Left colon (tissue), 2 donors: ENCODE measurements at regions not wholly inside any gene's neighbourhood (a gene's known extent, or its start where the extent isn't known, plus 50 kb on each side); places are given as distances from the start of the nearest gene placed in this dataset.

ENCODE experiments used
- ATAC-seq: fragments of 200-7000 bp; cut with Tn5 transposase; one replicate; pipeline ENCODE4 v1.9.1; 2020; ENCODE audit warnings: mild to moderate bottlenecking, moderate library complexity
- DNase-seq, 2 donors: peaks; one replicate each; pipeline ENCODE4 v3.0.0-alpha.2; 2020
- intact Hi-C, 2 donors: fragments of 100-400 bp; cut with DNase I in 1 of 2; cut with micrococcal nuclease in 1 of 2; formaldehyde crosslinking; loops; one replicate each; pipeline versions ENCODE4 v1.11.2 to v1.14.0; 2022; cut with DNase I, micrococcal nuclease
- microRNA-seq, 2 donors: library from miRNA; unstranded; fragments of <30 nt; microRNA quantifications; one replicate each; pipeline versions ENCODE4 v1.1.0 to v1.2.0, GENCODE V29; 2020
- donor health status: DM: no; HTN: no; CAD: no.
- donor health status: DM: yes; HTN: yes; CAD: no.

DNA sequence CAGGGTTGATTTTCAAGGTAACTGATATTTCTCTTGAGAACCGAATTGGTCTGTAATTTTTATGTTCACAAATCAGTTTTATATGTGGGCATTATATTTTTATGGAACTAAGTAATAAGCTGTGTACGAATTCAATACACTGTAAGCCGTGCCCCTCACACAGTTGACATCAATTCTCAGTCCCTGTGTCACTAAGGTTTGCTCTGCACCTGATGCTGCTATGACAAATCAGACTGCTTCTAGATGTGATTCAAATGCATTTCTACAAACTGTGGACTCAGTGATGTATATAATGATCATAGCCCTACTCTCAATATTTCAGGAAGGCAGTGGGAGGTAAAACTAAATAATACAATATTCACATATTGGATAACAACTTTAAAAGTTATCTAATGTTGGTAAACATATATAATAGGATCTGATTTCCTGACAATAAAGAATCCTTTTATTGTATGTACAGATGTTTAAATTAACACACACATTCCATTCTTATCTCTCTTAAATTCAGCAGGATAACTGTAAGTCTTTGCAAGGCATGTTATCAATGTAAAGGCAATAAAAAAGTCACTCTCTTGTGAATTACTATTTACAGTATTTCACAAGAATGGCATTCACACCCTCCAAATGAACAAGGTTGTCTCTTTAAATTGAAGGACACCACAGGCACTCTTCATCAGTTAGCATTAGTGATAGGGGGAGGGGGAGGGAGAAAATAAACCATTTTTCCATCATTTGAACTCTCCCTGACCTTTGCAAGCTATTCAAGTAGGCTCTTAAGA lies 87.2 kb upstream of the SOX5 start:
- intact Hi-C loops = no loop called here
- ATAC-seq (no peak), DNase-seq (no peak)

DNA sequence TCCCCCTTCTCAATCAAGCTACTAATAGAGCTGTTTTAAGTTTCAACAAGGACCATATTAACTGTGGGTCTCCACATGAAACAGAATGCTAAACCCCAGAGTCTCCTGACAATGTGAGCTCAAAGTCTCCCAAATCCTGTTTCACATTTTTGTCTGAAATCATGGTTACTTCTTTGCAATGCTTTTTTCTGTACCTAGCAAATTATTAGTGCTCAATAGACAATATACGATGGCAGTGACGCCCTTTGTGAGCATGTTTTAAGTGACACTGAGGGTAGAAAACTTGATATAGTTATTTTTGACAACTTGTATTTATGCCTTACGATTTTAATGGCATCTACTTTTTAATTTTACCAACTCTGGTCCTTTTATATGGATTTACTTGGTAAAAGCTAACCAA lies 85.4 kb upstream of the SOX5 start:
- DNase-seq (no peak), ATAC-seq (no peak)
- intact Hi-C loops = no loop called here

DNA sequence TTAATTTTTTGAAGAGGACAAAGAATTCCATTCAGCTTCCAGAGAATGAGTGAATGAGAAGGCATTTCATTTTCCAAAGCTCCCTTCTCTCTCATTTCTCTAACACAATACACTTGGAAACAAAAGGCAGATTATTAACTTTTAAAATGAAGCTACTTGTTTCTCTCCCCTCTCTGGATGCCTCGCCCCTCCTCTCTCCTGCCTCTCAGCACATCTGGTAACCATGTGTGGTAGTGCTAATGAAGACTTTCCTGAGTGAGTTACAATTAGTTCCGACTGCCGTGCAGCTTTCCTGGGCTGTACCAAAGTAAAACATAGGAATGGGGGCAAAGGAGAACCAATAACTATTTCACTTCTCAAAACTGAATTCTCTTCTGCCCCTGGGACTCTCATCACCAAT lies 84.7 kb upstream of the SOX5 start:
- intact Hi-C loops = no loop called here
- ATAC-seq (no peak), DNase-seq (no peak)

DNA sequence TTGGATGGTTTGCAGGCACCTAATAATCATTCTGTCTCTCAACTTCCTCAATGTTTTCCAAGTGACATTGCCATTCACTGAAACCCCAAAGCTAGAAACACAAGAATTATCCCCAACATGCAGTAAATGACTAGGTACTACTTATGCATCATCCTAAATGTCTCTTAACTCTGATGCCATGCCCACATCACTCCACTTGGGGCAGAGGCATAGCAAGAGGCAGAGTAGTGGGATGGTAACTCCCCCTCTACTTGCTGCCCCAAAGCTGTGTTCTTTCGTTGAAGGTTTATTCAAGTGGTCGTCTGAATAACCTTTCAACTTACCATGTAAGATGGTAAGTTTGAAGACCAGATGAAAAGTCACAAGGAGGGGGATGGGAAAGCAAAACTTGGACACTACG lies 77.9 kb upstream of the SOX5 start:
- DNase-seq (no peak), ATAC-seq (no peak)
- intact Hi-C loops = no loop called here

DNA sequence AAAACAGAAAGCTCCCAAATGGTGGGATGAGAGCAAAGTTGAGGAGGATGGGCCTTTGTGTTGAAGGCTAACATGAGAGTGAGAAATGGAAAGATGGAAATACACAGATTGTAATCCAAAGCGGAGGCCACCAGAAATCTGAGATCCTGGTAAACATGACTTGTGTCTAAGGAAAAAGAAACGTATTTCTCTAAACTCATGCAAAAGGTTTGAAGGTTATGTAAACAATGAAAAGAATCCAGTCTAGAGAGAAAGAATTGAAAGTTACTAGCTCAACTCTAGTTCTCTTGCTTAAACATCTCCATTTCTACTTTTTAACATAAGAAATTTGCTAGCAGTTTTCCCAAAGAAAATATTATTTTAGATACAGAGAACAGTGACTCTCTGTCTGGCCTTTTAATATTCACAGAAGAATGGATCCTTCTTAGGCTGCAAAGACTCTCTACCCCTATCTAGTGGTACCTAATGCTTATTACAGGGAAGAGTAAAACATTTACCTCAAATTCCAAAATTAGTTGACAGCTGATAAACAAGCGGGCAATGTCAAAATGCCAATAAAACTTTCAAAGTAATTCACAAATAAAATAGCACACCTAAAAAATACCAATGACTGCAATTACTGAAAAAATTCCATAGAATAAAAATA lies 75.8 kb upstream of the SOX5 start:
- intact Hi-C loops = no loop called here
- no peak for DNase-seq
- no peak for ATAC-seq

DNA sequence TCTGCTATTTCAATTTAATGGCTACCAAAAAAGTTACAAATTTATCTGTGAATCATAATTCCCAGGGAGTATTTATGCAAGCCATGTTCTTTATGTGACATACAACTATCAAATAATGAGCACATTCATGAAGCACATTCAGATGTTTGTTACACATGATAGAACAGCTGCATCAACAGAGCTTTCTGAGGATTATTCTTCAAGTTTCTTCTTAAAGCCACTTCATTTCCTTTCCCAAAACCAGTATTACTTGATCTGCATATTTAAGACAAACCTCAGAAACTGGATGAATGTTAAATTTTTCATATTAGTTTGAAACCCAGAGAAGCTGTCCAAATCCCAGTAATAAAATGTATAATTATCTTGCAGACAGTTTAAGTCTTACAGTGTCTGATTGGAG lies 73.6 kb upstream of the SOX5 start:
- ATAC-seq (no peak), DNase-seq (no peak)
- intact Hi-C loops = no loop called here

DNA sequence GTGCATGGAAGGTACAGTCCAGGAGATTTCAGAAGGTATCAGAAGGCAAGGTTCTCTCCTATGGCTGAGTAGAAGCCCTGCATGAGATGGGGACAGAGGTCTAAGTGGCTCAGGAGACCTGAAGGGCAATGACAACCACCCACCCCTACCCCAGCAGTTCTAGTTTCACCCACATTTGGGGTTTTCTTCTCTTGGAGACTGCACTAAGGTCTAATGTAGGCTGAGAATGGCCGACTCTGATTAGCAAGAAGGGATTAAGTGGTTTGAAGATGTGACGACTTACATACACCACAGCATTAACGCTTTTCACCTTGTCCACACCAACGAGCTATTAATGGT lies 71.7 kb upstream of the SOX5 start:
- DNase-seq = no peak
- ATAC-seq = no peak
- intact Hi-C loops = no loop called here

DNA sequence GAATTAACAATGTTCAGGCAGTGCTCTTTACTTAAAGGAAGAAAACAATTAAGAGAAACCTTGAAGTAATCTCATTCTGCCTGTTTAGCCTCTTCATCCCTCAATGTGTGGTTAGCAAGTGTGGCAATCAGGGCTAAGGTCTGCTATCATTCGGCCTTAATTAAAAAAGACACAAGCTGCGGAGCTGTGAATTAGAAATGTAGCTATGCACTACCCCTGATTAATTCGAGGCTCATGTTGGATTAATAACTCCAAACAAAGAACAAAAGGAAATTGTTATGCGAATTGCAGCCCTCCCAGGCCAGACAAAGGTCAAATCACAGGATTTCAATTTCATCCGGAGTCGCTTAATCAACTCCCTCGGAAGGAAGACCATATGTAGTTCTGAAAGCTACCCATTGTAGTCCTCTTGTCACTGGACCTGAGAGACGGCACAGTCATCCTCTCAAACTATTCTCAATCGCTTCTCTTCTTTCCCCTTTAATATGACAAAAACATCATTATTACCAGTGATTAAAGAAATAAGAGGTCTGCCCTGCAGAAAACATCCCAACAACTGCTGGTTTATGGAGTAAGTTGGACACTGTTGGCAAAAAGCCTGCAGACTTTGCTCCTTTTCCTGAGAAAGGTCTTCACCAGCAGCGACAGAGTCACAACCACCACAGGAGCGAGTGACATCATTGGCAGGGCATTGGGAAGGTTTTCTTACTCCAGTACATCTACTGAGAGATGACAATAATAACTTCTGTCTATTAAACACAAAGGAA lies 71.1 kb upstream of the SOX5 start:
- no peak for ATAC-seq
- DNase-seq = no peak
- intact Hi-C loops = no loop called here

DNA sequence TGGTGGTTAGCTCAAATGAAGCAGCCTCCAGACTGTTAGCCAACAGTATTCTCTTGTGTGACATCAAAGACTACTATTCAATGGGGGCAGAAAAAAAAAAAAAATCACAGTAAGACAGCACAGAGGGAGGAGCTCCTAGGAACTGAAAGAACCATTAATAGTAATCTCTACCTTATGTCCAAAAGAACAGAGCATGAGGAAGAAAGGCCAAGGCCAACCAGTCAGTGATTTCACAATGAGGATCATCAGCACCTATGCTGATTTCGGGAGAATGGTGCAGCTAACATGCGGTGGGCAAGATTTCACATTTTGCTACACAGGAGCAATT lies 66.3 kb upstream of the SOX5 start:
- no peak for ATAC-seq
- intact Hi-C loops = no loop called here

DNA sequence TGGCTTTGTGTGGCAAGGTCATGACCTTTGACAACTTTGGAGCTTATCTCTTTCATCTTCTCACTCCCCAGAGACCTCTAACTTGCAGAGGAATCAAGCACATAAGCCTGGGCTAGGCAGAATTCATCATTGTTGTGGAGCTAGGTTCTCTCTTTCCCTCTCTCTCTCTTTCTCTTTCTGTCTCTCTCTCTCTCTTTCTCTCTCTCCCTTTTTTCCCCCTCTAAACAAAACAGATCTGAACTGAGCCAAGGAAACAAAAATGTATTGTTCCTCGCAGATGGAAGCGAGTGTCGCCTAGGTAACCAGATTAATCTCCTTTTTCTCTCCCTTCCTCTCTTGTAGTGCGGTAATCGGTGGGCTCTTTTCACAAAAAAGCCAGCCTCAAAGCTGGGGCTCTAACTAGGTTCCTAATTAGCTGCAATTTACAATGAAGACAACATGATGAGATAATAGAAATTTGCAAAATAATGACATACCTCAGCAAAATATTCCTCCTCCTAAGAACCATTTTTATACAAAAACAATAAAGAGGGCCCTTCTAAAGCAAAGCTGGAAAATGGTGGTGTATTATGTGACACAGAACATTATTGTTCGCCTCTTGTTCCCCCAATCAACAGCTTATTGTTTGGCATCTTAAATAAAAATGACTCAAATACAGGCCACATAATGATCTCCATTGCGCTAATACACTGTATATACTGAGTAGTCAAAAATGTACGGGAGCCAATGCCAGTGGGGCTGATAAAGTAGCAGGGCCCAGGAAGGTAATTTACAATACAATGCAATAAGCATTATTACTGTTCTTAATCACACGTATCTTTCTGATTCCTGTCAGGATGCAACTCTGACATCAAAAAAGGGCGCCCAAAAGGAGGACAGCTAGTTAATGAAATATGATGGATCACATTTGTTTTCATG lies 65.7 kb upstream of the SOX5 start:
- intact Hi-C loops = no loop called here
- ATAC-seq = no peak
- no peak for DNase-seq

More for the DNA sequence above, 66.3 kb upstream of the SOX5 start:
- no peak for DNase-seq

DNA sequence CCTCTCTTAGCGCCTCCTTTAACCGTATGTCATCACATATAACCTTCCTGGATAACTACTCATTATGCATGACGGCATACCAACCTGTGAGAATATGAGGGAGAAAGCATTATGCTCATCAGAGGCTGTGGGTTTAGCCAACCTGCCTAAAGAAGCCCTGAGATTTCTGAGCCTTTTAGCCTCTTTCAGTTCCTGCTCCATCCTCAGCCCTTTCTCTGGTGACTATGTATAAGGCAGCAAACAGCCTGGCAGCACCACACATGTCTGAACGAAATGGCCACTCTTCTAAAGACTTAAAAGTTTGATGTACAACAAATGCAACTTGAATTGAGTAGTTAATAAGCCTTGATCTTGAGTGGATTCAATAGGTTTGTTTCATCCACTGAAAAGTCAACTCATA lies 64.8 kb upstream of the SOX5 start:
- intact Hi-C loops = no loop called here
- no peak for ATAC-seq
- DNase-seq = no peak

DNA sequence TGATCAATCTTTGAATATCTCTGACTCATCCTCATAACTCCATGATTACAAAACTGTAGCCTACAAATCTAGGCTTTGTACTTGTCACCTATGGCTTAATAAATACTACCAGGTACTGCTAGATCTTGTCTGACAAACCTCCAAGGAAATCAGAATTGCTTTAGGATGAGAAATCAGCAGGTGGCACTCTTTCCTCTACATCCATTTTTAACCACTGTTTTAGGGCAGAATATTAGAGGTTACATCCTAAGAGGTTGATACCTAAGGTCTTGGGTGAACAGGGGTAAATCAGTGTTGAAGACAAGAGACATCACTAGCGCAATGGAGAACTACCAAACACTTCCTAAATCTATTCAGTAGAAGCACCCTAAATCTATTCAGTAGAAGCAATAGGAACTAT lies 63.1 kb upstream of the SOX5 start:
- intact Hi-C loops = no loop called here
- no peak for ATAC-seq

DNA sequence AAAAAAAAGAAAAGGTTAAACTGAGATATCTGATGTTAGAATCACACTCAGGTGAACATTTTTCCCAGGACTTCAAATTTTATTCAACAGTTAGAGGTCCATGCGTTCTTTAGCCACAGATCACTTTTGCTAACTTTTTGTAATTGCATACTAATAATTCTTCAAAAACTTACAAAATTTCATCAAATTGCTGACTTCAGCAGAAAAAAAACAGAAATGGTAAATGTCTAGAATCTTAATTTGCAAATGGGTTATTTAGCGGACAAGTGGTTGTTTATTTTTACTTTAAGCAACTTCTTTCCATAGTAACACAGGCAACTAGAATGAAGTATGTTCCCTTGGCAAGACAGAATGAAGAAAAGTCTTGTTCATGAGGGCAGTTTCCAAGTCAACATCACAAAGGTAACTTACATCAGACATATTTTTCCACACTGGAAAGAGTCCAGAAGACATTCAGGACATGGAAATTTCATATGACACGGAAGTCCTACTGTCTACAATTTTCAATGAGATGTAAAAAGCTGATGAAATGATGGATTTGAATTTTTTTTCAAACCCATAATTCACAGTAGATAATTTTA lies 62.5 kb upstream of the SOX5 start:
- intact Hi-C loops = no loop called here
- ATAC-seq (no peak), DNase-seq (no peak)

More for the DNA sequence above, 63.1 kb upstream of the SOX5 start:
- DNase-seq = no peak

DNA sequence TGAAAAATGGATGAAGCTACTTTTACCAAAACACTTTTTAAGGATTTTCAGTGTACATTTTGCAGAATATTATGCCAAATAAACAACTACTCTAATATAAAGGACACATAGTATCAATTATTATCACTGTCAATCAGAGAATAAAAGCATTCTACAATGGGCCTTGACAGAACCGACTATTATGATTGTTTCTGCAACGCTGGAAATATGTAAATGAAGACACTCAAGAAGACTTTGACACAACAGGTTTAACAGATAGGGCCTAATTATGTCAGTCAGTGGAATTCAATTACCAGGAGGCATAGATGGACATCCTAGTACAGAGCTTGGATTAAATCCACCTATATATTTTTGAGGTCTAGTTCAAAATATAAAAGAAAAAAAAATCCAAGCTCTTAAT lies 58.7 kb upstream of the SOX5 start:
- intact Hi-C loops = no loop called here
- ATAC-seq = no peak
- no peak for DNase-seq

Small RNA genes lying in the stretch of these regions (microRNA-seq; reads per million reads assigned to microRNA genes)
- gene MIR920 = 0 reads per million in 2 donors
